H9 (cell line): ENCODE measurements at regions not wholly inside any gene's neighbourhood (a gene's known extent, or its start where the extent isn't known, plus 50 kb on each side); places are given as distances from the start of the nearest gene placed in this dataset.

Source experiments
- DNase-seq: peaks from one replicate; pipeline ENCODE4 v3.0.0-alpha.2; 2017
- H2AFZ ChIP-seq: one replicate; pipeline ENCODE4 v1.6.1; 2013; ENCODE audit warnings: mild to moderate bottlenecking, low read length, control low read depth, moderate library complexity
- H2AK5ac ChIP-seq: 2 replicates; pipeline ENCODE4 v1.6.1; 2013; ENCODE audit warnings: low read length, control low read depth, mixed read lengths; ENCODE audit not compliant: insufficient read length
- H2BK120ac ChIP-seq: one replicate; pipeline ENCODE4 v1.6.1; 2013; ENCODE audit warnings: low read depth, mild to moderate bottlenecking, low read length, control low read depth, inconsistent platforms; ENCODE audit not compliant: poor library complexity, severe bottlenecking
- H2BK12ac ChIP-seq: 2 replicates; pipeline ENCODE4 v1.6.1; 2013; ENCODE audit warnings: low read length, control low read depth, mixed read lengths, low read depth; ENCODE audit not compliant: insufficient read length
- H2BK15ac ChIP-seq: 2 replicates; pipeline ENCODE4 v1.6.1; 2013; ENCODE audit warnings: low read depth, low read length, control low read depth
- H2BK20ac ChIP-seq: one replicate; pipeline ENCODE4 v1.6.1; 2013; ENCODE audit warnings: low read depth, mild to moderate bottlenecking, low read length, control low read depth, inconsistent platforms; ENCODE audit not compliant: poor library complexity, severe bottlenecking
- H2BK5ac ChIP-seq: 2 replicates; pipeline ENCODE4 v1.6.1; 2013; ENCODE audit warnings: low read length, control low read depth, mixed read lengths; ENCODE audit not compliant: insufficient read length
- H3K14ac ChIP-seq: 2 replicates; pipeline ENCODE4 v1.6.1; 2013; ENCODE audit warnings: low read length, control low read depth; ENCODE audit not compliant: insufficient read depth
- H3K18ac ChIP-seq: 2 replicates; pipeline ENCODE4 v1.6.1; 2013; ENCODE audit warnings: low read depth, mild to moderate bottlenecking, mixed read lengths, low read length, control low read depth; ENCODE audit not compliant: insufficient read length
- H3K23ac ChIP-seq: 2 replicates; pipeline ENCODE4 v1.6.1; 2013; ENCODE audit warnings: low read length, control low read depth, mixed read lengths, low read depth; ENCODE audit not compliant: insufficient read length
- H3K23me2 ChIP-seq: 2 replicates; pipeline ENCODE4 v1.6.1; 2013; ENCODE audit warnings: low read depth, mild to moderate bottlenecking, mixed read lengths, low read length, control low read depth; ENCODE audit not compliant: insufficient read length, poor library complexity, severe bottlenecking
- H3K27ac ChIP-seq: 2 replicates; pipeline ENCODE4 v1.5.1; 2013; ENCODE audit warnings: low read length, control low read depth, mixed read lengths, low read depth; ENCODE audit not compliant: insufficient read length
- H3K27me3 ChIP-seq: 2 replicates; pipeline ENCODE4 v1.6.1; 2013; ENCODE audit warnings: low read length, control low read depth, inconsistent platforms; ENCODE audit not compliant: insufficient read depth
- H3K4ac ChIP-seq: 2 replicates; pipeline ENCODE4 v1.6.1; 2013; ENCODE audit warnings: low read depth, mild to moderate bottlenecking, control low read depth, inconsistent platforms, low read length, moderate library complexity
- H3K4me1 ChIP-seq: 2 replicates; pipeline ENCODE4 v1.6.1; 2013; ENCODE audit warnings: low read length, control low read depth, inconsistent platforms; ENCODE audit not compliant: insufficient read depth
- H3K4me2 ChIP-seq: 2 replicates; pipeline ENCODE4 v1.6.1; 2013; ENCODE audit warnings: low read length, control low read depth, mixed read lengths; ENCODE audit not compliant: insufficient read length, insufficient read depth
- H3K56ac ChIP-seq: 2 replicates; pipeline ENCODE4 v1.6.1; 2013; ENCODE audit warnings: low read depth, mild to moderate bottlenecking, mixed read lengths, low read length, control low read depth; ENCODE audit not compliant: insufficient read length
- H3K79me1 ChIP-seq: 2 replicates; pipeline ENCODE4 v1.6.1; 2013; ENCODE audit warnings: low read depth, mild to moderate bottlenecking, moderate library complexity, low read length, control low read depth, inconsistent platforms; ENCODE audit not compliant: insufficient read depth, poor library complexity, severe bottlenecking
- H3K79me2 ChIP-seq: 2 replicates; pipeline ENCODE4 v1.6.1; 2013; ENCODE audit warnings: low read length, control low read depth, inconsistent platforms; ENCODE audit not compliant: insufficient read depth
- H3K9ac ChIP-seq: 2 replicates; pipeline ENCODE4 v1.6.1; 2013; ENCODE audit warnings: low read length, control low read depth, mixed read lengths; ENCODE audit not compliant: insufficient read length; ENCODE audit errors: extremely low read depth
- H3K9me3 ChIP-seq: one replicate; pipeline ENCODE4 v1.6.1; 2013; ENCODE audit warnings: low read depth, low read length, inconsistent platforms; ENCODE audit not compliant: control insufficient read depth
- H3T11ph ChIP-seq: one replicate; pipeline ENCODE4 v1.6.1; 2013; ENCODE audit warnings: mild to moderate bottlenecking, low read length, control low read depth, inconsistent platforms
- H4K20me1 ChIP-seq: one replicate; pipeline ENCODE4 v1.6.1; 2013; ENCODE audit not compliant: control insufficient read depth, insufficient read length, insufficient read depth
- H4K5ac ChIP-seq: 2 replicates; pipeline ENCODE4 v1.6.1; 2013; ENCODE audit warnings: low read depth, mild to moderate bottlenecking, mixed read lengths, low read length, control low read depth; ENCODE audit not compliant: insufficient read length
- H4K8ac ChIP-seq: replicated peaks from 2 replicates; pipeline ENCODE4 v1.6.1; 2013; ENCODE audit warnings: low read length, control low read depth, mixed read lengths, low read depth; ENCODE audit not compliant: insufficient read length
- H4K91ac ChIP-seq: 2 replicates; pipeline ENCODE4 v1.6.1; 2013; ENCODE audit warnings: low read depth, mild to moderate bottlenecking, moderate library complexity, mixed read lengths, low read length, control low read depth; ENCODE audit not compliant: insufficient read length
- H3K27ac Mint-ChIP-seq, 3 experiments: 2 replicates in 2 of 3; 3 replicates in 1 of 3; pipeline ENCODE4 v1.8.0; 2020 to 2021; ENCODE audit warnings: mixed read lengths in 3 of 3, mild to moderate bottlenecking in 1 of 3, moderate library complexity in 1 of 3
- H3K27me3 Mint-ChIP-seq: 2 replicates; pipeline ENCODE4 v1.8.0; 2021; ENCODE audit warnings: low read depth, mild to moderate bottlenecking, moderate library complexity, mixed read lengths
- H3K36me3 Mint-ChIP-seq, 3 experiments: 2 replicates in 2 of 3; 3 replicates in 1 of 3; pipeline ENCODE4 v1.8.0; 2020 to 2021; ENCODE audit warnings: low read depth in 3 of 3, mixed read lengths in 3 of 3; ENCODE audit not compliant: insufficient read depth in 1 of 3
- H3K4me1 Mint-ChIP-seq, 2 experiments: 2 replicates each; pipeline ENCODE4 v1.8.0; 2020; ENCODE audit warnings: mixed read lengths in 2 of 2
- H3K4me3 Mint-ChIP-seq, 2 experiments: 2 replicates in 1 of 2; 3 replicates in 1 of 2; pipeline ENCODE4 v1.8.0; 2020 to 2021; ENCODE audit warnings: mild to moderate bottlenecking in 2 of 2, mixed read lengths in 2 of 2, moderate library complexity in 1 of 2
- H3K9me3 Mint-ChIP-seq, 2 experiments: 2 replicates in 1 of 2; 3 replicates in 1 of 2; pipeline ENCODE4 v1.8.0; 2020; ENCODE audit warnings: mild to moderate bottlenecking in 2 of 2, mixed read lengths in 2 of 2, moderate library complexity in 1 of 2
- CTCF ChIP-seq: fragments of 200-600 bp; sonication (generic); conservative IDR thresholded peaks from 3 replicates; pipeline ENCODE4 v1.8.0; 2021; ENCODE audit warnings: antibody characterized with exemption, mild to moderate bottlenecking
- WGBS: extraction: QIAGEN DNeasy Blood & Tissue Kit; methylation state at CpG from one replicate; pipeline ENCODE4 v1.1.7; 2013; ENCODE audit warnings: missing lambda C conversion rate, low lambda C conversion rate, mixed read lengths; ENCODE audit not compliant: insufficient read length; ENCODE audit errors: extremely low coverage; 5-methylcytosine and 5-hydroxymethylcytosine counted together

- Histone ChIP-seq H3K14ac (no peak overlapping the region), H3K4me2 (no peak overlapping the region), H2BK5ac (no peak overlapping the region), H3K27ac (no peak overlapping the region), H4K91ac (no peak overlapping the region), H3K9me3 (no peaks in the 10 kb centered on the region), H4K8ac (no peak overlapping the region), H3K27me3 (no peaks in the 10 kb centered on the region), H3T11ph (no peak overlapping the region), H3K23me2 (no peaks in the 10 kb centered on the region), H3K9ac (no peak overlapping the region), H3K4ac (no peak overlapping the region), H2AFZ (no peak overlapping the region), H2AK5ac (no peak overlapping the region), H2BK15ac (no peak overlapping the region), H3K18ac (no peak overlapping the region), H3K79me1 (no peaks in the 10 kb centered on the region), H2BK120ac (no peak overlapping the region), H4K20me1 (no peaks in the 10 kb centered on the region), H3K56ac (no peak overlapping the region), H4K5ac (no peak overlapping the region), H2BK12ac (no peak overlapping the region), H3K4me1 (no peaks in the 10 kb centered on the region), H3K23ac (no peak overlapping the region), H2BK20ac (no peak overlapping the region), H3K79me2 (no peaks in the 10 kb centered on the region)
- Mint-ChIP-seq H3K27ac (peak overlapping the region in 1 of 3 experiments; percentile 22; a peak in 1 of 7 replicates), H3K9me3 (no peaks in the 10 kb centered on the region), H3K4me1 (no peaks in the 10 kb centered on the region), H3K36me3 (no peaks in the 10 kb centered on the region), H3K4me3 (no peak overlapping the region), H3K27me3 (no peaks in the 10 kb centered on the region)
- TF ChIP-seq CTCF = no peak
- DNase-seq = no peak
- no CpG with 5 or more reads among the region's 4 CpGs for WGBS
These were observed 216.1 kb upstream of the SETBP1 start for GRCh38 chr18:44464398-44465180.
